Esophagus muscularis mucosa (tissue), 4 donors: ENCODE measurements at regions not wholly inside any gene's neighbourhood (a gene's known extent, or its start where the extent isn't known, plus 50 kb on each side); places are given as distances from the start of the nearest gene placed in this dataset.
A peak's percentile ranks its signal among the peaks of the same experiment; 100 is the strongest.

Experiments used
- DNase-seq: peaks from one replicate; pipeline ENCODE4 v3.0.0-alpha.2; 2017; ENCODE audit errors: extremely low spot score
- H3K27ac ChIP-seq, 4 donors: fragments of 200-600 bp; sonication (generic); replicated peaks in 1 of 4; 1 replicate in 3 of 4; 2 replicates in 1 of 4; pipeline ENCODE4 v1.5.1; 2016 to 2019; ENCODE audit warnings: mild to moderate bottlenecking in 1 of 4
- H3K27me3 ChIP-seq, 4 donors: fragments of 200-600 bp; sonication (generic); one replicate each; pipeline versions ENCODE4 v1.5.1 to v1.6.0; 2016 to 2019
- H3K36me3 ChIP-seq, 4 donors: fragments of 200-600 bp; sonication (generic); one replicate each; pipeline ENCODE4 v1.5.1; 2016 to 2019
- H3K4me1 ChIP-seq, 4 donors: fragments of 200-600 bp; sonication (generic); one replicate each; pipeline ENCODE4 v1.5.1; 2016 to 2019
- H3K4me3 ChIP-seq, 4 donors: fragments of 200-600 bp; sonication (generic); 1 replicate in 2 of 4; 2 replicates in 2 of 4; pipeline ENCODE4 v1.5.1; 2016 to 2019; ENCODE audit warnings: mild to moderate bottlenecking in 4 of 4, moderate library complexity in 1 of 4
- H3K9me3 ChIP-seq, 4 donors: fragments of 200-600 bp; sonication (generic); 1 replicate in 3 of 4; 2 replicates in 1 of 4; pipeline ENCODE4 v1.5.1; 2016 to 2019
- CTCF ChIP-seq, 3 experiments: fragments of 200-600 bp in 2 of 3; fragments of 450-650 bp in 1 of 3; sonication (generic) in 2 of 3; IDR thresholded peaks; one replicate each; pipeline ENCODE4 v1.5.1; 2017 to 2019; ENCODE audit warnings: antibody characterized with exemption in 3 of 3, mild to moderate bottlenecking in 2 of 3, moderate library complexity in 1 of 3
- EP300 ChIP-seq: sonication (generic); formaldehyde crosslinking; IDR thresholded peaks from one replicate; pipeline ENCODE4 v1.6.1; 2017; ENCODE audit warnings: antibody characterized with exemption
- POLR2A ChIP-seq: fragments of 450-650 bp; IDR thresholded peaks from one replicate; pipeline ENCODE4 v1.6.1; 2017; ENCODE audit warnings: antibody characterized with exemption, moderate library complexity, mild to moderate bottlenecking, low read depth
- POLR2AphosphoS5 ChIP-seq, 2 donors: sonication (generic); formaldehyde crosslinking; IDR thresholded peaks; one replicate each; pipeline ENCODE4 v1.6.1; 2017; ENCODE audit warnings: antibody characterized with exemption in 2 of 2
- WGBS: methylation state at CpG from one replicate; pipeline ENCODE4 v1.1.5; 2018; 5-methylcytosine and 5-hydroxymethylcytosine counted together
- intact Hi-C: fragments of 100-400 bp; cut with DNase I; formaldehyde crosslinking; loops from one replicate; pipeline ENCODE4 v1.15.1; 2023

- H3K27me3 ChIP-seq: peaks cover 0 to 40% (median 0%) of the 10 kb centered on the region in 4 donors
- DNase-seq: peak; percentile 86
- intact Hi-C loops: no loop called here
- 80% methylated on average over 34 of the region's 38 CpGs for WGBS
- no peaks in the 10 kb centered on the region for H3K4me1 ChIP-seq
- H3K36me3 ChIP-seq: no peaks in the 10 kb centered on the region
- no peaks in the 10 kb centered on the region for H3K9me3 ChIP-seq
- H3K27ac ChIP-seq: no peak overlapping the region
- H3K4me3 ChIP-seq: no peak overlapping the region
- TF ChIP-seq EP300 (no peak), POLR2A (no peak), CTCF (IDR thresholded peaks at IDR 0.05) (no peak), POLR2AphosphoS5 (IDR thresholded peaks at IDR 0.05) (no peak)
Observed at GRCh38 chr22:48944751-48945620, 882.7 kb downstream of the BRD1 start.

GRCh38 chr22:48944433-48944750, 883.3 kb downstream of the BRD1 start:
- 37% methylated on average over 5 of the region's 5 CpGs for WGBS
- intact Hi-C loops: no loop called here

GRCh38 chr22:48943567-48944432, 883.9 kb downstream of the BRD1 start:
- Histone ChIP-seq H3K36me3 (no peaks in the 10 kb centered on the region), H3K4me3 (no peak overlapping the region), H3K4me1 (no peaks in the 10 kb centered on the region), H3K27ac (no peak overlapping the region), H3K9me3 (no peaks in the 10 kb centered on the region), H3K27me3 (peaks cover 0 to 43% (median 0%) of the 10 kb centered on the region in 4 donors)
- intact Hi-C loops: no loop called here
- TF ChIP-seq CTCF (IDR thresholded peaks at IDR 0.05) (peak in 1 of 3 experiments; percentile 39), POLR2AphosphoS5 (IDR thresholded peaks at IDR 0.05) (no peak)
- 78% methylated on average over 16 of the region's 24 CpGs for WGBS
- DNase-seq: peak; percentile 88

More at GRCh38 chr22:48944433-48944750, 883.3 kb downstream of the BRD1 start:
- no peaks in the 10 kb centered on the region for H3K9me3 ChIP-seq
- H3K36me3 ChIP-seq: no peaks in the 10 kb centered on the region
- TF ChIP-seq POLR2A (no peak), POLR2AphosphoS5 (IDR thresholded peaks at IDR 0.05) (no peak), EP300 (no peak), CTCF (IDR thresholded peaks at IDR 0.05) (no peak)
- H3K4me3 ChIP-seq: no peak overlapping the region
- H3K4me1 ChIP-seq: no peaks in the 10 kb centered on the region
- DNase-seq: no peak
- peaks cover 0 to 42% (median 0%) of the 10 kb centered on the region in 4 donors for H3K27me3 ChIP-seq
- no peak overlapping the region for H3K27ac ChIP-seq

GRCh38 chr22:48942698-48943566, 884.7 kb downstream of the BRD1 start:
- Histone ChIP-seq H3K4me1 (no peaks in the 10 kb centered on the region), H3K27ac (no peak overlapping the region), H3K27me3 (peaks cover 0 to 49% (median 0%) of the 10 kb centered on the region in 4 donors), H3K4me3 (no peak overlapping the region), H3K9me3 (no peaks in the 10 kb centered on the region), H3K36me3 (no peaks in the 10 kb centered on the region)
- 60% methylated on average over 16 of the region's 21 CpGs for WGBS
- DNase-seq: peak; percentile 82
- intact Hi-C loops: no loop called here
- TF ChIP-seq EP300: no peak
- no peak for TF ChIP-seq POLR2AphosphoS5 (IDR thresholded peaks at IDR 0.05)
- TF ChIP-seq POLR2A: no peak
- no peak for TF ChIP-seq CTCF (IDR thresholded peaks at IDR 0.05)
